Hypothalamus (tissue), 51 donors: ENCODE measurements at regions not wholly inside any gene's neighbourhood (a gene's known extent, or its start where the extent isn't known, plus 50 kb on each side); places are given as distances from the start of the nearest gene placed in this dataset.
"Not testable (repeated sequence)": the region's sequence is repeated elsewhere in the genome, so short reads cannot be mapped to it uniquely, and the experiment has no call there.

ENCODE experiments used
- DNase-seq, 51 donors: peaks; one replicate each; lab custom pipeline; 2025; lab: John Stamatoyannopoulos, UW

GRCh38 chr16:58863761-58864160, 129.6 kb upstream of the GOT2 start:
- DNase-seq, result no peak

- no peak for DNase-seq
Measured at GRCh38 chr16:58863042-58863441, 128.9 kb upstream of the GOT2 start.

- DNase-seq, result no peak
Measured at GRCh38 chr16:58862334-58863021, 128.4 kb upstream of the GOT2 start.

GRCh38 chr16:58859958-58860669, 126.0 kb upstream of the GOT2 start:
- DNase-seq, result peak in 1 of 51 donors; percentile 2

- DNase-seq, result not testable (repeated sequence)
Measured at GRCh38 chr16:58858577-58858976, 124.5 kb upstream of the GOT2 start.

GRCh38 chr16:58855291-58855863, 121.3 kb upstream of the GOT2 start:
- no peak for DNase-seq

GRCh38 chr16:58853854-58854791, 120.0 kb upstream of the GOT2 start:
- no peak for DNase-seq

GRCh38 chr16:58850678-58851020, 116.5 kb upstream of the GOT2 start:
- DNase-seq, result no peak

GRCh38 chr16:58850019-58850677, 116.0 kb upstream of the GOT2 start:
- DNase-seq, result no peak

- no peak for DNase-seq
Measured at GRCh38 chr16:58848662-58849002, 114.5 kb upstream of the GOT2 start.

- no peak for DNase-seq
Measured at GRCh38 chr16:58847902-58848661, 114.0 kb upstream of the GOT2 start.

- not testable (repeated sequence) for DNase-seq
Measured at GRCh38 chr16:58846226-58846625, 112.1 kb upstream of the GOT2 start.

- peak in 1 of 51 donors; percentile 9 for DNase-seq
Measured at GRCh38 chr16:58843675-58844074, 109.6 kb upstream of the GOT2 start.

- DNase-seq, result no peak
Measured at GRCh38 chr16:58842746-58843145, 108.6 kb upstream of the GOT2 start.

- DNase-seq, result no peak
Measured at GRCh38 chr16:58842156-58842555, 108.0 kb upstream of the GOT2 start.

GRCh38 chr16:58837950-58838349, 103.8 kb upstream of the GOT2 start:
- DNase-seq, result no peak

- DNase-seq, result no peak
Measured at GRCh38 chr16:58836427-58836826, 102.3 kb upstream of the GOT2 start.

GRCh38 chr16:58832386-58832895, 98.3 kb upstream of the GOT2 start:
- DNase-seq, result no peak

- no peak for DNase-seq
Measured at GRCh38 chr16:58831386-58831785, 97.3 kb upstream of the GOT2 start.
